ENCODE measurements at regions not wholly inside any gene's neighbourhood (a gene's known extent, or its start where the extent isn't known, plus 50 kb on each side); places are given as distances from the start of the nearest gene placed in this dataset.
"Not testable (repeated sequence)": the region's sequence is repeated elsewhere in the genome, so short reads cannot be mapped to it uniquely, and the experiment has no call there.

- 90 to 94% (median 93%) methylated on average over 3 of the region's 3 CpGs for WGBS, 4 donors
- DNase-seq, result no peak
- no peak overlapping the region for H3K4me3 ChIP-seq
- H3K27ac ChIP-seq, result no peak overlapping the region
- no peak for ATAC-seq
- intact Hi-C loops (cut with DNase I), result loop anchor here in 1 of 10 donors (10.0 kb wide), 1 partner anchor 60 kb away; no protein-coding TSS in a partner anchor
- no peaks in the 10 kb centered on the region for H3K27me3 ChIP-seq
- no peaks in the 10 kb centered on the region for H3K4me1 ChIP-seq
- H3K9me3 ChIP-seq, result no peaks in the 10 kb centered on the region
- TF ChIP-seq POLR2A (IDR thresholded peaks at IDR 0.05), result no peak
- TF ChIP-seq CTCF (IDR thresholded peaks at IDR 0.05), result no peak
- H3K36me3 ChIP-seq, result no peaks in the 10 kb centered on the region
Observed at GRCh38 chr9:106785200-106785599, 77.8 kb upstream of the ZNF462 start.

GRCh38 chr9:106788021-106788420 lies 74.9 kb upstream of the ZNF462 start:
- H3K4me3 ChIP-seq, H3K4me1 ChIP-seq, DNase-seq, H3K36me3 ChIP-seq, H3K27me3 ChIP-seq, ATAC-seq, H3K9me3 ChIP-seq, H3K27ac ChIP-seq: not testable (repeated sequence)
- WGBS, 4 donors, result 37 to 68% (median 45%) methylated on average over 2 of the region's 2 CpGs
- intact Hi-C loops (cut with DNase I), result loop anchor here in 1 of 10 donors (10.0 kb wide), 1 partner anchor 57 kb away; no protein-coding TSS in a partner anchor

GRCh38 chr9:106795031-106795430 lies 67.9 kb upstream of the ZNF462 start:
- Histone ChIP-seq H3K9me3 (no peaks in the 10 kb centered on the region), H3K27ac (no peak overlapping the region), H3K27me3 (no peaks in the 10 kb centered on the region), H3K36me3 (no peaks in the 10 kb centered on the region), H3K4me3 (no peak overlapping the region), H3K4me1 (peaks cover 0 to 18% (median 0%) of the 10 kb centered on the region in 12 donors)
- TF ChIP-seq POLR2A (IDR thresholded peaks at IDR 0.05), result no peak
- TF ChIP-seq CTCF (IDR thresholded peaks at IDR 0.05), result no peak
- ATAC-seq, result no peak
- 59 to 78% (median 66%) methylated on average over 4 of the region's 4 CpGs for WGBS, 4 donors
- intact Hi-C loops (cut with DNase I), result no loop called here
- DNase-seq, result no peak

GRCh38 chr9:106796771-106797170 lies 66.2 kb upstream of the ZNF462 start:
- DNase-seq (no peak), ATAC-seq (no peak)
- Histone ChIP-seq H3K4me1 (peaks cover 0 to 18% (median 0%) of the 10 kb centered on the region in 12 donors), H3K4me3 (no peak overlapping the region), H3K9me3 (no peaks in the 10 kb centered on the region), H3K36me3 (no peaks in the 10 kb centered on the region), H3K27me3 (no peaks in the 10 kb centered on the region), H3K27ac (no peak overlapping the region)
- intact Hi-C loops (cut with DNase I), result no loop called here
- TF ChIP-seq CTCF (IDR thresholded peaks at IDR 0.05) (no peak), POLR2A (IDR thresholded peaks at IDR 0.05) (no peak)

- intact Hi-C loops (cut with DNase I), result no loop called here
- WGBS, 4 donors, result 84 to 96% (median 94%) methylated on average over 2 of the region's 2 CpGs
- Histone ChIP-seq H3K27ac (no peak overlapping the region), H3K9me3 (no peaks in the 10 kb centered on the region), H3K27me3 (no peaks in the 10 kb centered on the region), H3K4me1 (peaks cover 0 to 18% (median 0%) of the 10 kb centered on the region in 12 donors), H3K36me3 (no peaks in the 10 kb centered on the region), H3K4me3 (no peak overlapping the region)
- ATAC-seq (no peak), DNase-seq (no peak)
- TF ChIP-seq CTCF (IDR thresholded peaks at IDR 0.05) (no peak), POLR2A (IDR thresholded peaks at IDR 0.05) (no peak)
Observed at GRCh38 chr9:106797299-106797698, 65.7 kb upstream of the ZNF462 start.

Measured in heart left ventricle (tissue), 16 donors.